ENCODE measurements at regions not wholly inside any gene's neighbourhood (a gene's known extent, or its start where the extent isn't known, plus 50 kb on each side); places are given as distances from the start of the nearest gene placed in this dataset.

DNA sequence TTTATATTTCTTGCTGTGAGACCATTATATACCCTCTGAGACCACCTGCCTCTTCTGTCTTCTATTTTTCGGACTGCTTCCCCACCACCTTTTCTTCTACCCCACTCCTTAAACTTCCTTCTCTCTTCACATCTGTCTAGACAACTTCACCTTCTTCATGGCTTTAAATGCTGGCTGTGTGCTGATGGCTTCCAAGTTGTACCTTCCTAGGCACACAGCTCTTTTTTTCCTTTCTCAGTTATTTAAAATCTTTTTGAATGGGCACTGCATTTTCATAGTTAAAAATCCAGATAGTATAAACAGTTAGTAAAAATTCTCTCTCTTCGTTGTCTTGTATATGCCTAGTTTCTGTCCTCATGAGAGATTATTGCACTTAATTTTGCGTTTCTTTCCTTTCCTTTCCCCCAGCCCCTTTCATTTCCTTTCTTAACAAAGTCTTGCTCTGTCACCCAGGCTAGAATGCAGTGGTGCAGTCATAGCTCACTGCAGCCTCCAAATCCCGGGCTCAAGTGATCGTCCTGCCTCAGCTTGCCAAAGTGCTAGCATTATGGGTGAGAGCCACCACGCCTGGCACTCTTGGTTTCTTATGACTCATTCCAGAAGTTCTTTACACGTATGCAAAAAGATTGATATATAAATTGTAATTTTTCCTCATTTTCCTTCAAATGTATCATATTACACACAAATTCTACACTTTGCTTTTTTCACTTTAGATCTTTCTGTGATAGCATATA, 114.3 kb downstream of the NPIPB5 start:
- Histone ChIP-seq H3K9me3 (replicated peaks; ENCODE audit: control insufficient read depth, insufficient read depth, low read length) (no peaks in the 10 kb centered on the region), H3K4me1 (ENCODE audit: control insufficient read depth, extremely low read depth, insufficient read depth, low read length) (no peaks in the 10 kb centered on the region), H3K27ac (ENCODE audit: insufficient read depth, low read depth, low read length) (no peak overlapping the region), H3K4me2 (ENCODE audit: insufficient read depth, low read length) (no peak overlapping the region), H3K9ac (replicated peaks; ENCODE audit: extremely low read depth, insufficient read depth, low read length) (no peak overlapping the region), H4K20me1 (replicated peaks; ENCODE audit: control insufficient read depth, extremely low read depth, insufficient read depth, low read length) (no peaks in the 10 kb centered on the region), H3K36me3 (ENCODE audit: control insufficient read depth in 2 of 2, extremely low read depth in 1 of 2, insufficient read depth in 2 of 2, low read length in 2 of 2) (no peaks in the 10 kb centered on the region), H3K4me3 (replicated peaks in 1 of 3; ENCODE audit: insufficient read depth in 1 of 3, low read depth in 1 of 3, low read length in 3 of 3) (no peak overlapping the region), H3K79me2 (ENCODE audit: control insufficient read depth, insufficient read depth, low read length) (no peaks in the 10 kb centered on the region), H3K9me1 (replicated peaks; ENCODE audit: control insufficient read depth, extremely low read depth, insufficient read depth, low read length) (no peaks in the 10 kb centered on the region), H3K27me3 (ENCODE audit: control insufficient read depth in 2 of 2, insufficient read depth in 2 of 2, low read length in 2 of 2) (peaks cover 7 to 23% of the 10 kb centered on the region in 2 experiments), H2AFZ (ENCODE audit: low read depth, low read length) (no peak overlapping the region)
- TF ChIP-seq EZH2 (IDR thresholded peaks at IDR 0.05; ENCODE audit: borderline replicate concordance, low read depth, low read length, severe bottlenecking) (no peak), GATA2 (IDR thresholded peaks at IDR 0.05; ENCODE audit: insufficient read depth, insufficient read length, low read depth, low read length) (no peak), FOS (IDR thresholded peaks at IDR 0.05; ENCODE audit: borderline replicate concordance, insufficient read depth, low read length) (no peak), POLR2A (IDR thresholded peaks at IDR 0.05; ENCODE audit: low read depth, low read length) (no peak), MYC (IDR thresholded peaks at IDR 0.05; ENCODE audit: low read depth, low read length) (no peak), JUN (IDR thresholded peaks at IDR 0.05; ENCODE audit: borderline replicate concordance, insufficient read depth, insufficient read length, low read depth) (no peak)
- TF ChIP-seq, protein P1, sequence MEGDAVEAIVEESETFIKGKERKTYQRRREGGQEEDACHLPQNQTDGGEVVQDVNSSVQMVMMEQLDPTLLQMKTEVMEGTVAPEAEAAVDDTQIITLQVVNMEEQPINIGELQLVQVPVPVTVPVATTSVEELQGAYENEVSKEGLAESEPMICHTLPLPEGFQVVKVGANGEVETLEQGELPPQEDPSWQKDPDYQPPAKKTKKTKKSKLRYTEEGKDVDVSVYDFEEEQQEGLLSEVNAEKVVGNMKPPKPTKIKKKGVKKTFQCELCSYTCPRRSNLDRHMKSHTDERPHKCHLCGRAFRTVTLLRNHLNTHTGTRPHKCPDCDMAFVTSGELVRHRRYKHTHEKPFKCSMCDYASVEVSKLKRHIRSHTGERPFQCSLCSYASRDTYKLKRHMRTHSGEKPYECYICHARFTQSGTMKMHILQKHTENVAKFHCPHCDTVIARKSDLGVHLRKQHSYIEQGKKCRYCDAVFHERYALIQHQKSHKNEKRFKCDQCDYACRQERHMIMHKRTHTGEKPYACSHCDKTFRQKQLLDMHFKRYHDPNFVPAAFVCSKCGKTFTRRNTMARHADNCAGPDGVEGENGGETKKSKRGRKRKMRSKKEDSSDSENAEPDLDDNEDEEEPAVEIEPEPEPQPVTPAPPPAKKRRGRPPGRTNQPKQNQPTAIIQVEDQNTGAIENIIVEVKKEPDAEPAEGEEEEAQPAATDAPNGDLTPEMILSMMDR (IDR thresholded peaks at IDR 0.05; ENCODE audit: extremely low read depth in 1 of 2, insufficient read depth in 1 of 2, low read depth in 1 of 2, low read length in 2 of 2) = no peak
- BruUV-seq (replicated peaks) = no TSS peak
- ChIA-PET CTCF (interaction anchor here (1.9 kb wide), 1 partner anchor 10 kb away, joined by 6 read pairs; no protein-coding TSS in a partner anchor), POLR2A (no interaction called here)
- FAIRE-seq (peak; percentile 8), DNase-seq (ENCODE audit: low read depth, low spot score) (no peak)
- intact Hi-C loops (cut with micrococcal nuclease) = loop anchor here (5.0 kb wide), 1 partner anchor 32 kb away; no protein-coding TSS in a partner anchor
- dilution Hi-C loops (cut with MboI; ENCODE audit: extremely low pct_ligation_motif_present, low sequenced_read_pairs) = no loop called here

Measured in endothelial cell of umbilical vein (primary cell).